ENCODE measurements at regions not wholly inside any gene's neighbourhood (a gene's known extent, or its start where the extent isn't known, plus 50 kb on each side); places are given as distances from the start of the nearest gene placed in this dataset.

DNA sequence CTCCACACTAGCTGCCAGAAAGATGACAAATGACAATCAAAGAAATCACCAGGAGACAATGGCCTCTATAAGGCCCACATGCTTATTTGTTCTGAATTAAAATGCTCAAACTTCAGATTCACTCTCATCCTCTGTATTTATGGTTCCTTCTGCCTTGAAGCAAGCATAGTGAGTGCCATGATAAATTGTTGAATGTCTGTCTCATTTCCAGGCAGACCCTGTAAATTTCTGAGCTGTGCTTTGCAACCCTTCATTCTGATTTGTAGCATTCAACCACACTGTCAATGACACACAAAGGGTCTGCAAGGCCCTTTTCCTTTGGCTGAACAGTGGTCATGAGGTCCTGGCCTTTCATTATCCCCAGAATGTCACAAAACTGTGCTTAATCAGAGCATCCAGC lies 506.6 kb upstream of the GHITM start:
- no peak for FAIRE-seq

DNA sequence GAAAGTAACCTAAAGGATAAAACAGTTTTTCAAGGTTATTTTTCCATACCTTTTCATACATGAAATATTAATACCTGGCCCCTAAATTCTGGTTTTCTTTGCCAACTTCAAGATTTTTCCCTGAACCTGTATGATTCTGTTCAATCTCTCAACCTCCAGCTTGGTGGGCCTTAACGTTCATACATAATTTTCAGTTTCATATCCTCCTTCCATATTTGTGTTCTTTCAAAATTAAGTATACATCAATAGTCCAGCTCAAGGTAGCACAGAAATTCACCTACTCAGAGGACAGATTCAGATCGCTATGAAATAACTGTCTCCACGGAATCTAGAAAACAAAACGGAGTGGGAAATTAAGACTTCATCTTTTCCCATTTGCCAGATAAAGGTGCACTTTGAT lies 505.8 kb upstream of the GHITM start:
- FAIRE-seq, result no peak

More for the DNA sequence above, 506.6 kb upstream of the GHITM start:
- no peak for DNase-seq (ENCODE audit: insufficient read length, low spot score)

DNA sequence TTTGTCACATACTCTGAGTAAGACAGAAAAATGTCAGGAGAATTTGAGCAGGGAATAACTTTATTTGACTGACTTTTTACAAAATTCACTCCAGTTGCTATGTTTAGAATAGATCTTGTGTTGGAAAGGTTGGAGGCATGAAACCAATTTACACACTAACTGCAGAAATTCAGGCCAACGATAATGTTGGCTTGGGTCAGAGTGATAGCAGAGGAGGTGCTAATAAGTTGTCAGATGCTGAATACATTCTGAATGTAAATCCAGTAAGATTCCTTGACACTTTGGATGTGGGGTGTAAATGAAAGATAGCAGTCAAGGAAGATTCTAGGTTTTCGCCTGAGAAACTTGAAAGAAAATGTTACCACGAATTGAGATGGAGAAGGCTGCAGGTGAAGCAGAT lies 502.5 kb upstream of the GHITM start:
- DNase-seq (ENCODE audit: insufficient read length, low spot score) (no peak), FAIRE-seq (no peak)

More for the DNA sequence above, 505.8 kb upstream of the GHITM start:
- DNase-seq (ENCODE audit: insufficient read length, low spot score), result no peak

- no peak for DNase-seq (ENCODE audit: insufficient read length, low spot score)
- FAIRE-seq, result no peak
Observed at GRCh38 chr10:83647526-83647925, 491.8 kb upstream of the GHITM start.

- DNase-seq (ENCODE audit: insufficient read length, low spot score) (no peak), FAIRE-seq (no peak)
Observed at GRCh38 chr10:83648201-83648600, 491.1 kb upstream of the GHITM start.

DNA sequence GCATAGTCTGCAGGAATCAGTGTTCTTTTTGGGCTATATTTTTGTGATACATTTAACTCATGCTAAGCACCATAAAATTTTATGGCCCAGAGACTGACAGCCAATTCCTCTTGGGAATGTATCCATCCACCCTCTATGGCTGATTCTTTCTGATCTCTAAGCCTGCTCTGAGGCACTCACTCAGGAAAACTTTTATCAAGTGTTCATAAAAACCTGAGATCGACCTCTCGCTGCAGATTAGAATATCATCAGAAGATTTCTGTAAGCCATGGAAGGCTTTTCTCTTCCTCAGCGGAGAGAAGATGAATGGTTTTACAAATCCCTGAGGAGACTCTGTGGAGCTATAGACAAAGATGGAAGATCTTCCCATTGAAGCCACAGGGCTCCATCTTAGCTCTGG lies 489.8 kb upstream of the GHITM start:
- FAIRE-seq (no peak), DNase-seq (ENCODE audit: insufficient read length, low spot score) (no peak)

DNA sequence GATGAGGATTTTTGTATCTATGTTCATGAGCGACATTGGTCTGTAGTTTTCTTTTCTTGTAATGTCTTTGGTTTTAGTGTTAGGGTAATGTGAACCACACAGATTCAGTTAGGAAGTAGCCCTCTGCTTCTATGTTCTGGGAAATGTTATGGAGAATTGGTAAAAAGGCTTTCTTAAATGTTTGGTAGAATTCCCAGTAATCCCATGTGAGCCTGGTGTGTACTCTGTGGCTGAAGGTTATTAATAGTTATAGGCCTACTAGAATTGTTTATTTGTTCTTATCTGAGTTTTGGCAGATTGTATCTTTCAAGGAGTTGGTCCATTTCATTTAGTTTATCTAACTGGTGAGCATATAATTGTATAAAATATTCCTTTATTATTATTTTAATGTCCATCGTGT lies 484.6 kb upstream of the GHITM start:
- DNase-seq (ENCODE audit: insufficient read length, low spot score), result no peak
- FAIRE-seq, result no peak

DNA sequence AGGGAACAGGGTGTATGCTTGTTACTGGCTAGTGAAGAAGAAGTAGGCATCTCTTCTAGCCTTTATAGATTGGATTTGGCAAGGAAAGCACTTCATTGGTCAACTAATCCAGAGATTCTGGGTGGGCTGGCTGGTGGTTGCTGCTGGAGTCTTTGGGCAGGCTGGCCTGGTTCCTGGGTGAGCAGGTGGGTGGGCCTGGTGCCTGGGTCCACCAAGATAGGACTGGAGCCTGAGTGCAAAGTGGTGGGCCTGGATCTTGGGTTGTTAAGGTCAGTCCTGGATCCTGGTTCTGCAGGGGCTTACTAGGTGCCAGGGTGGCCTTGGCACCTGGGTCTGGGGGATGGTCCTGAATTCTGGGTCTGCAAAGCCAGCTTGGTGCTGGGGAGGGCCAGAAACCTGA lies 482.4 kb upstream of the GHITM start:
- no peak for FAIRE-seq
- DNase-seq (ENCODE audit: insufficient read length, low spot score), result no peak

GRCh38 chr10:83657487-83657886 lies 481.8 kb upstream of the GHITM start:
- DNase-seq (ENCODE audit: insufficient read length, low spot score), result no peak
- no peak for FAIRE-seq

- no peak for FAIRE-seq
- DNase-seq (ENCODE audit: insufficient read length, low spot score), result no peak
Observed at GRCh38 chr10:83663918-83664317, 475.4 kb upstream of the GHITM start.

- DNase-seq (ENCODE audit: insufficient read length, low spot score) (no peak), FAIRE-seq (no peak)
Observed at GRCh38 chr10:83666762-83667161, 472.5 kb upstream of the GHITM start.

DNA sequence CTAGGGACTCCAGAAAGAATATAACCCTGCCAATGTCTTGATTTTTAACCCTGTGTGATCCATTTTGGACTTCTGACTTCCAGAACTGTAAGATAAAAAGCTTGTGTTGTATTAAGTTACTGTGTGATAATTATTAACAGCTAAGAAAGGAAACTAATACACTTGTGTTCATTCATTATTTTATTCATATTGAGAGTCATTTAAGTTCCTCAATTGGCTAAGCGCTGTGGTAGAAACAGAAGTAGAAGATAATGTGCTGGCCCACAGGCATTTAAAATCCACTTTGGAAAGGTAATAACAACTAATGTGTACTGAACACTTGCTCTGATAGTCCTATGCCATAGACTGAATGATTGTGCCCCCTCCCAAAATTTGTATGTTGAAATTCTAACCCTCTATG lies 471.7 kb upstream of the GHITM start:
- DNase-seq (ENCODE audit: insufficient read length, low spot score) (no peak), FAIRE-seq (no peak)

- DNase-seq (ENCODE audit: insufficient read length, low spot score) (no peak), FAIRE-seq (no peak)
Observed at GRCh38 chr10:83673316-83673715, 466.0 kb upstream of the GHITM start.

DNA sequence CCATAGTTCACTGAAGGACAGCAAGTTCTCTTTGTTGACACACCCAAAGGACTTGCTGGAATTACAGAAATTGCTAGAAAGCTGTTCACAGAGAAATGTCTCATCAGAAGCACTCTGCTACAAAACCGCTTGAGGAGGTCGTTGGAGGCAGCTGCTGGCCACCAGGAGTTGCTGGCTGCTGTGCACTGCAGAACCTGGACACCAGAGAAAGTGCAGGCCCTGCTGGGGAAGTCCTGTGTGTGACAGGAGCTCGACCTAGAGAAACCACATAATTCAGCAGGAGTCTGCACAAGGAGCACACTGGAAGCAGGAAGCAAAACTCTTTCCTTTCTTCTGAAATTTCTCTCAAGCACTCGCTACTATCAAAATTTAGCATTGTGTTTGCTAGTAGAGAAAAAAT lies 461.5 kb upstream of the GHITM start:
- FAIRE-seq (no peak), DNase-seq (ENCODE audit: insufficient read length, low spot score) (no peak)

DNA sequence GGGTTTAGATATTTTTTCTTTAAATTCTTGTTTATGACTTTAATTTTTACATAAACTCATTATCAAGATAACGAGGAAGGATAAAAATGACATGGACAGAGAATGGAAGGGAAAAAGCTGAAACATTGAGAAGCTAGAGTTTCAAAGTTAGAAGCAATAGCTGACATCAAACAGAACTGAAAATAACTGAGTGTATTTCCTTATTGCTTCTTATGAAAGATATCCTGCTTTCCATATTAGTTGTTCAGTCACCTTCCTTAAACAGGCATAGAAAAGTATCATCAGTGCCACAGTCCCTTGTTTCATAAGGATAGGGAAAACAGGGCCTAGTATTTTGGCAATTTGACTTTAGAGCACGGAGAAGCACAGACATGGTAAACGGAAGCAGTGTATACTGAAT lies 460.5 kb upstream of the GHITM start:
- FAIRE-seq (no peak), DNase-seq (ENCODE audit: insufficient read length, low spot score) (no peak)

- DNase-seq (ENCODE audit: insufficient read length, low spot score) (no peak), FAIRE-seq (no peak)
Observed at GRCh38 chr10:83680470-83680891, 458.8 kb upstream of the GHITM start.

DNA sequence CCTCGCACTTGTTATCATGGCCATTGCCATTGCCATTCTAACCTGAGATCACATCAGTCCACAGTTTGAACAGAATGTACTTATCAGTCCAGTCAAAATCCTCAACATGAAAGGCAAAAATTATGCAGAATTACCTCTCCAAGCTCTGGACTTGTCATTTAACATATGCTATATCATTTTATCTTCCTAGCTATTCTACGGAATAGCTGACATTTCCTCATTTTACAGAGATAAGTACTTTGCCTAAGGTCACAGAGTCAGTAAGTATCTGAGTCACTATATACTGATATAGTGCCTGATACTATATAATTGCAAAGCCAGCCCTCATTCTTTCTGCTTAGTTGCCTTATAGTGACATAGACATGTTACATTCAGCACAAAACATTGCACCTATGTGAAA lies 456.9 kb upstream of the GHITM start:
- DNase-seq (ENCODE audit: insufficient read length, low spot score), result no peak
- FAIRE-seq, result no peak

DNA sequence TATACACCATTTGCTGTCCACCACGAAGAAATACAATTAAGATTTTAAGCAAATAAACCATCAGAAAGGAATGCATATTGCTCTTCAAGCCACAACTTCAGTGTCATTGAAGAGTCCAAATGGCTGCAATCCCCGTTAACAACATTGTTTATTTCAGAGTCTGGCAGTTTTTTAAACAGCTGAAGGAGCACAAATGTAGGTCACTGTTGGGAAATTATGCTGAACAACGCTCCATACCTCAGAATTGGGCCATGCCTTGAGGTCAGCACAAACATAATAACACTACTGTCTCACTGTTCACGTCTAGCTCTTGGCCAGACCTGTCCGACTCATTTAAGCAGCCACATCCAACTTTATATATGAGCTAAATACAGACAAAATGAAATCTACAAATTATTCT lies 453.9 kb upstream of the GHITM start:
- FAIRE-seq (no peak), DNase-seq (ENCODE audit: insufficient read length, low spot score) (no peak)

- peak; percentile 2 for DNase-seq (ENCODE audit: insufficient read length, low spot score)
- FAIRE-seq, result no peak
Observed at GRCh38 chr10:83691791-83692596, 447.3 kb upstream of the GHITM start.

GRCh38 chr10:83698899-83699298 lies 440.4 kb upstream of the GHITM start:
- DNase-seq (ENCODE audit: insufficient read length, low spot score), result no peak
- no peak for FAIRE-seq

- DNase-seq (ENCODE audit: insufficient read length, low spot score), result no peak
- FAIRE-seq, result no peak
Observed at GRCh38 chr10:83701799-83702198, 437.5 kb upstream of the GHITM start.

- FAIRE-seq (no peak), DNase-seq (ENCODE audit: insufficient read length, low spot score) (no peak)
Observed at GRCh38 chr10:83702731-83703130, 436.6 kb upstream of the GHITM start.

DNA sequence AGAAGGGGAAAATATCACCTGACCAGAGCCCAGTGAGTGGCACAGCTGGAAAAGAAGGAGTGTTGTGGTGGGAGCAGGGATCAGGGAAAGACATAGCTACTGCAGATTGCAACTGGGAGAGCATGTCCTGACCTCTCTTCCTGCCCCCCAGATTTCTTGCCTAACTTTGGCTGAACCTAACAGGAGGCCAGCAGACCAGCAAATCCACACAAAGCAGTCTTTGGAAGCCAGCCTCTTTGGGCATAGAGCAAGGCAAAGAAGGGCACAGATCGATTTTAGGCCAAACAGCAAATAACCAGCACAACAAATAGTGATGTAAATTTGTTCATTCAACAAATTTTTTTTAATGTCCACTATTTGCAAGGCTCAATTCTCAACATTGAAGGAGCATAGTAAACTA lies 433.2 kb upstream of the GHITM start:
- FAIRE-seq (no peak), DNase-seq (ENCODE audit: insufficient read length, low spot score) (no peak)

Data from HTR-8/SVneo (cell line).